ENCODE measurements at regions not wholly inside any gene's neighbourhood (a gene's known extent, or its start where the extent isn't known, plus 50 kb on each side); places are given as distances from the start of the nearest gene placed in this dataset.

DNA sequence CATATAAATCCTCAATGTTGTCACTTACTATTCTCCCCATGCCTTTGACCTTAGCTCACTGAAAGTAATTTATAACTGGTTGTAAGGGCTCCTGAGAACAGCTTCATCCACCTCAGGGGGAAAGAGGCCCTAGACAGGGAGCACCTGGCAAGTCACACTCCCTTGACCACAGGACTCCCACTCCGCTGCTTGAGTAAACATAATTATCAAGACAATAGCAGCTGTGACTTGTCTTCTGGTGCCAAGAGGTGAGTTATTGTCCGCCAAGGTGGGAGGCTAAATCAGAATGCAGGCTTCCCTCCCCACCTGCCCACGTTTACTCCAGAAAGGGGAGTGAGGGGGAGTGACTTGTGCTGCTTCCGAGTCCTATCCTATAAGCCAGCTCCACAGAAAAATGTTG, 230.6 kb upstream of the LRATD1 start:
- DNase-seq: no peak
- no peak overlapping the region for H3K4me3 ChIP-seq (ENCODE audit: low read depth, low read length)
- in situ Hi-C loops (cut with HindIII; ENCODE audit: low pct_ligation_motif_present, low sequenced_read_pairs): no loop called here
- no peaks in the 10 kb centered on the region for H3K27me3 ChIP-seq (replicated peaks)
- no peaks in the 10 kb centered on the region for H3K36me3 ChIP-seq (replicated peaks)
- TF ChIP-seq, protein P1, sequence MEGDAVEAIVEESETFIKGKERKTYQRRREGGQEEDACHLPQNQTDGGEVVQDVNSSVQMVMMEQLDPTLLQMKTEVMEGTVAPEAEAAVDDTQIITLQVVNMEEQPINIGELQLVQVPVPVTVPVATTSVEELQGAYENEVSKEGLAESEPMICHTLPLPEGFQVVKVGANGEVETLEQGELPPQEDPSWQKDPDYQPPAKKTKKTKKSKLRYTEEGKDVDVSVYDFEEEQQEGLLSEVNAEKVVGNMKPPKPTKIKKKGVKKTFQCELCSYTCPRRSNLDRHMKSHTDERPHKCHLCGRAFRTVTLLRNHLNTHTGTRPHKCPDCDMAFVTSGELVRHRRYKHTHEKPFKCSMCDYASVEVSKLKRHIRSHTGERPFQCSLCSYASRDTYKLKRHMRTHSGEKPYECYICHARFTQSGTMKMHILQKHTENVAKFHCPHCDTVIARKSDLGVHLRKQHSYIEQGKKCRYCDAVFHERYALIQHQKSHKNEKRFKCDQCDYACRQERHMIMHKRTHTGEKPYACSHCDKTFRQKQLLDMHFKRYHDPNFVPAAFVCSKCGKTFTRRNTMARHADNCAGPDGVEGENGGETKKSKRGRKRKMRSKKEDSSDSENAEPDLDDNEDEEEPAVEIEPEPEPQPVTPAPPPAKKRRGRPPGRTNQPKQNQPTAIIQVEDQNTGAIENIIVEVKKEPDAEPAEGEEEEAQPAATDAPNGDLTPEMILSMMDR (IDR thresholded peaks at IDR 0.05; ENCODE audit: low read depth, low read length, missing control alignments): no peak
- no peak overlapping the region for H3K27ac ChIP-seq

- TF ChIP-seq, protein P1 (IDR thresholded peaks at IDR 0.05; ENCODE audit: low read depth, low read length, missing control alignments): no peak
- H3K27me3 ChIP-seq (replicated peaks): no peaks in the 10 kb centered on the region
- in situ Hi-C loops (cut with HindIII; ENCODE audit: low pct_ligation_motif_present, low sequenced_read_pairs): no loop called here
- H3K4me3 ChIP-seq (ENCODE audit: low read depth, low read length): no peak overlapping the region
- no peak overlapping the region for H3K27ac ChIP-seq
- no peak for DNase-seq
- H3K36me3 ChIP-seq (replicated peaks): no peaks in the 10 kb centered on the region
These were observed 223.8 kb upstream of the LRATD1 start for GRCh38 chr2:14408695-14409094.

GRCh38 chr2:14417551-14417950, 215.0 kb upstream of the LRATD1 start:
- H3K27ac ChIP-seq: no peak overlapping the region
- DNase-seq: no peak
- in situ Hi-C loops (cut with HindIII; ENCODE audit: low pct_ligation_motif_present, low sequenced_read_pairs): no loop called here
- H3K4me3 ChIP-seq (ENCODE audit: low read depth, low read length): no peak overlapping the region
- no peaks in the 10 kb centered on the region for H3K27me3 ChIP-seq (replicated peaks)
- TF ChIP-seq, protein P1 (IDR thresholded peaks at IDR 0.05; ENCODE audit: low read depth, low read length, missing control alignments): no peak
- no peaks in the 10 kb centered on the region for H3K36me3 ChIP-seq (replicated peaks)

GRCh38 chr2:14418115-14418514, 214.4 kb upstream of the LRATD1 start:
- H3K27me3 ChIP-seq (replicated peaks): no peaks in the 10 kb centered on the region
- no peak overlapping the region for H3K4me3 ChIP-seq (ENCODE audit: low read depth, low read length)
- DNase-seq: peak; percentile 17
- no peaks in the 10 kb centered on the region for H3K36me3 ChIP-seq (replicated peaks)
- H3K27ac ChIP-seq: no peak overlapping the region
- in situ Hi-C loops (cut with HindIII; ENCODE audit: low pct_ligation_motif_present, low sequenced_read_pairs): no loop called here
- TF ChIP-seq, protein P1 (IDR thresholded peaks at IDR 0.05; ENCODE audit: low read depth, low read length, missing control alignments): no peak

DNA sequence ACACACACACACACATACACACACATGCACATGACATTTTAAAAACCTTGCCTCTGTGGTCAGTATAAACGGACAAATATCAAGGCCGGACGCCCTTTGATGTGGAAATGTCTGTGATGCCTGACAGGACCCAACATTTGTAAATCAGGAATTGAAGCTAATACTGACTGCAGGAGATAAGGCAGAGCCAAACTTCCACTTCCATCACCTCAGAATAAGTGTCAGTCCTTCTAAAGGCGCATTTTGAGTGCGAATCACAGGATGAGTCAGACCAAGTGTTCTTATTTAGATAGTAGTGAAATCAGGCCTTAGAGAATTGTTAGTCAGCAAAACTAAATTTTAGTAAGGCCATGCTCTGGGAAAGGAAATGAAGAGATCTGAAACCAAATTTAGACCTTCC, 211.7 kb upstream of the LRATD1 start:
- TF ChIP-seq, protein P1 (IDR thresholded peaks at IDR 0.05; ENCODE audit: low read depth, low read length, missing control alignments): no peak
- peak; percentile 14 for DNase-seq

DNA sequence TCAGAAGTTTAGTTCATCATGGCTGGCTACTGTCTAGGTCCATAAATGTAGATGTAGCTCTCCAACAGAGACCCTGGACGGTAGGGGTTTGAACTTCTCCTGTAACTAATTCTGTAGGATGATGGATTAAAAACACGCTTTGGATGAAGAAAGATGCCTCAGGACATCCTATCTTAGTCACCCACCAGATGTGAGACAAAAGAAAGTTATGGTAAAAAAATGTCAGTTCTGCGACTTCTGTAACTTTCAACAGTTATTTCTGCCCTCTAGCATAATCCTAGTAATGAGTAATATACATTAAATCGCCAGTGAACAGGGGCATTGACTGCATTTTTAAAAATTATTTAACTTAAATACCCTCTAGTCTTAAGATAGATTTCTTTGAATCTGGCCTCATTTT, 210.1 kb upstream of the LRATD1 start:
- H3K36me3 ChIP-seq (replicated peaks): no peaks in the 10 kb centered on the region
- H3K27ac ChIP-seq: no peak overlapping the region
- DNase-seq: no peak
- in situ Hi-C loops (cut with HindIII; ENCODE audit: low pct_ligation_motif_present, low sequenced_read_pairs): no loop called here
- TF ChIP-seq, protein P1 (IDR thresholded peaks at IDR 0.05; ENCODE audit: low read depth, low read length, missing control alignments): no peak
- no peak overlapping the region for H3K4me3 ChIP-seq (ENCODE audit: low read depth, low read length)
- no peaks in the 10 kb centered on the region for H3K27me3 ChIP-seq (replicated peaks)

More for the DNA sequence above, 211.7 kb upstream of the LRATD1 start:
- H3K27me3 ChIP-seq (replicated peaks): no peaks in the 10 kb centered on the region
- no peak overlapping the region for H3K27ac ChIP-seq
- no peak overlapping the region for H3K4me3 ChIP-seq (ENCODE audit: low read depth, low read length)
- in situ Hi-C loops (cut with HindIII; ENCODE audit: low pct_ligation_motif_present, low sequenced_read_pairs): no loop called here
- H3K36me3 ChIP-seq (replicated peaks): no peaks in the 10 kb centered on the region

Data from brain microvascular endothelial cell (primary cell).